Activated CD4-positive, alpha-beta T cell treated with anti-CD3 and anti-CD28 coated beads, Interleukin-2, amount 10 ng/mL, durations not matched to agents 7 days and 5 days (primary cell): ENCODE measurements at regions not wholly inside any gene's neighbourhood (a gene's known extent, or its start where the extent isn't known, plus 50 kb on each side); places are given as distances from the start of the nearest gene placed in this dataset.
"Not testable (repeated sequence)": the region's sequence is repeated elsewhere in the genome, so short reads cannot be mapped to it uniquely, and the experiment has no call there.

Experiments used
- CTCF ChIA-PET: fragments of 350-600 bp; sonication (Branson Sonifier 250); formaldehyde crosslinking; loops from one replicate; lab custom pipeline; 2021; ENCODE audit warnings: antibody characterized with exemption; lab: Charles Lee
- POLR2A ChIA-PET: fragments of 350-600 bp; sonication (Branson Sonifier 250); formaldehyde crosslinking; loops from one replicate; lab custom pipeline; 2021; ENCODE audit warnings: antibody characterized with exemption; lab: Charles Lee
- DNase-seq: peaks from one replicate; pipeline ENCODE4 v3.0.0-alpha.2; 2020
- H3K27ac Mint-ChIP-seq: one replicate; pipeline ENCODE4 v1.8.0; 2021; ENCODE audit warnings: mild to moderate bottlenecking, moderate library complexity, mixed read lengths
- H3K27me3 Mint-ChIP-seq: one replicate; pipeline ENCODE4 v1.8.0; 2021; ENCODE audit warnings: mixed read lengths
- H3K36me3 Mint-ChIP-seq: one replicate; pipeline ENCODE4 v1.8.0; 2021; ENCODE audit warnings: low read depth, mixed read lengths
- H3K4me1 Mint-ChIP-seq: one replicate; pipeline ENCODE4 v1.8.0; 2021; ENCODE audit warnings: mixed read lengths
- H3K4me3 Mint-ChIP-seq: one replicate; pipeline ENCODE4 v1.8.0; 2021; ENCODE audit warnings: mild to moderate bottlenecking, moderate library complexity, mixed read lengths
- H3K9me3 Mint-ChIP-seq: one replicate; pipeline ENCODE4 v1.8.0; 2021; ENCODE audit warnings: mixed read lengths

DNA sequence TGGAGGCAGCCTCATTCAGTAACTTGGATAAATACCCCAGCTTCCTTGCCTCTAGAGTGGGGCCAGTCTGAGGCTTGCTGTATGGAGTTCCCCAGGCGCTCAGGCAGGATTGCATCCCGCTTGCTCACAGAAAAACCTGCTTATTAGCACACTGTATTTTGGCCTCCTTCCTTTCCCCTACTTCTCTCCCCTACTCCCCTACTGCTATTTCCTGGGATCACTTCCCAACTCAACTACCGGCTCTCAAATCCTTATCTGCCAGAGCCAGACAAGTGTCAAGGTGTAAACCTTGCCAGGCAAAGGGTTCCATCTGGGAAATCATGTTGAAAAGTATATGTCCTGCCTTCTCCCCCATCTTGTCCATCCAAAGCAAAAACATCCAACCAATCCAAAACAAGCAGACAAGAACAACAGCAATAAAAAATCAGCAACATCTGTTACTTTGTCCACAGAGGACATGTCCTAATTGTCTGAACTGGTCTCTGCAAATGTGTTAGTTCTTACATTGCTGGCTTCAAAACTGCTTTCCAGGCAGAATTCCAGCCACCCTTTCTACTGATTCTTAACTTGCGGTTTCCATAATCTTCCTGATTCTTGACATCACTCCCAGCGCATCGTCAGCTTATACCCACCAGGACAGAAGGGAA is 164.1 kb upstream of the SEMA6A start:
- Mint-ChIP-seq H3K4me3 (no peak overlapping the region), H3K27me3 (no peaks in the 10 kb centered on the region), H3K36me3 (no peaks in the 10 kb centered on the region), H3K9me3 (peaks cover 3% of the 10 kb centered on the region), H3K4me1 (no peaks in the 10 kb centered on the region), H3K27ac (no peak overlapping the region)
- CTCF ChIA-PET: no interaction called here
- no peak for DNase-seq
- POLR2A ChIA-PET: no interaction called here

DNA sequence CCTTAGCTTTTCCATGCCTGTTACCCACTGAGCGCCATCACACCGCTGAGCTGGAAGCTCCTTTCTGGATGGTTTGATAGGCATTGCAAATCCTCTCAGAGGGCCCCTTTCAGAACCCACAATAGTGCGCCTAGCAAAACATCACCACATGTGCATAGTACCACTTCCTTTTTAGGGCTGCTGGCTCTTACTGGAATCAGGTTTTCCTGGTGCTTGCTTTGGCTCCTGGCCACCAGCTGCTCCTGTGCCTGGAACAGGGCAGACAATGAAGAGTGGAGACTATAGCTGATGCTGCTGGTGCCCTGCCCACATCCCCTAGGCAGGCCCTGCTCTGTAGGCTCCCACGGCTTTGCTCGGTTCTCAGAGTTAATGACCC is 163.6 kb upstream of the SEMA6A start:
- ChIA-PET POLR2A (no interaction called here), CTCF (no interaction called here)
- H3K27me3 Mint-ChIP-seq: no peaks in the 10 kb centered on the region
- no peaks in the 10 kb centered on the region for H3K4me1 Mint-ChIP-seq
- DNase-seq: no peak
- no peaks in the 10 kb centered on the region for H3K36me3 Mint-ChIP-seq
- no peak overlapping the region for H3K4me3 Mint-ChIP-seq
- no peak overlapping the region for H3K27ac Mint-ChIP-seq
- no peaks in the 10 kb centered on the region for H3K9me3 Mint-ChIP-seq

DNA sequence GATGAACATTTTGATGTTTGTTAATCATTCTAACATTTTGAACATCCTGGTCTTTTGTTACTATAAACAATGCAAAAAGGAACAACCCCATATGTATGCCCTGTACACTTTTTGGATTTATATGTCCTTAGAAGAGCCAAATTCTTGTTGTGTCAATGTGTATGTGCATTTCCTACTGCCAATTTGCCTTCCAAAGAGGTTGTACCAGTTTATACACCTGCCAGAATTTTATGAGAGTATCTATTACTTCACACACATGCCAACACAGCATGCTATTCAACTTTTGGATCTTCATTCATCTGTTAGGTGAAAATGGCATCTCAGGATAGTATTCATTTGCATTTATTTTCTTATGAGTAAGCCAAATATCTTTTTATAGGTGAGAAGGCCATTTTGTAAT is 162.0 kb upstream of the SEMA6A start:
- no peak for DNase-seq
- no peak overlapping the region for H3K27ac Mint-ChIP-seq
- no peaks in the 10 kb centered on the region for H3K9me3 Mint-ChIP-seq
- H3K27me3 Mint-ChIP-seq: no peaks in the 10 kb centered on the region
- no peak overlapping the region for H3K4me3 Mint-ChIP-seq
- CTCF ChIA-PET: interaction anchor here (0.6 kb wide), 1 partner anchor 45 kb away, joined by 4 read pairs; no protein-coding TSS in a partner anchor
- POLR2A ChIA-PET: no interaction called here
- no peaks in the 10 kb centered on the region for H3K36me3 Mint-ChIP-seq
- no peaks in the 10 kb centered on the region for H3K4me1 Mint-ChIP-seq

DNA sequence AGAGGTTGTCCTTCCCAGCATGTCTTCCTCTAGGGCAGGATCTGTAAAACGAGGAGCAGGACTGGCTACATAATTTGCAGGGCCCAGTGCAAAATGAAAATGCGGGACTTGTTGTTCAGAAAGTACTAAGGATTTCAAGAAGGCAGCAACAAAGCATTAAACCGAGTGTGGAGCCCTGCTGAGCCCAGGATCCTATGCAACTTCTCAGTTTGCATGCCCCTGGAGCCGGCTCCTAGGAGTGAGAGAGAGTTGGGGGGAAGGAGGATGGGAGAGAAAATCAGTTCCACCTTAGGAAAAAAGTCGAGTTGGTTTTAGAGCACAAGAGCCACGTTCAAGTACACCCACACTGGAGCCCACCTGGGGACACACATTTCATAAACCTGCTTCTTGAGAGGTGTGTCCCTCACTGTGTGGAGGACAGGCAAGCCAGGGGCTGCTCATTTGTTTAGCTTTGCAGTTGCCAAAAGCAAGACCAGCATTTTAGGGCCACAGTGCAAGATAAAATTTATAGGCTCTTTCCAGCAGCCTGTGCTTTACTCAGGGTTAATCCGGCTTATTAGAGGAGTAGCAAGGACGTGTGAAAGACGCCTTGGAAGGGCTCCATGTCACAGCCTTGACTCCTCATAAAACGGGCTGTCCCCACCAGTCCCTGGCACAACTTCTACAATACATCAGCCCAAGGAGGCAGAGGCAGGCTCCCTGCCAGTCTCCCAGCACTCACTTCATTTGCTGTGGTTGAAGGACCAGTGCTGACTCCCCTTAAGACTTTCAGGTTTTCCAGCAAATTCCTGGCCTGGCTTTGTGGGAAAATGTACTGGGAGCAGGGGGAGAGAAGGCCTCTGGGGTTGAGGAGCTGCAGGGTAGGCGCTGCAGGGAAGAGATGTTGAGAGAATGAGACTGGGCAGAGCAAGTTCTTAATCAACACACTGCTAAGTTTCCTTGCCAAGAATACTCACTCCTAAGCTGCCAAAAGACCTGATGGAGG is 159.7 kb upstream of the SEMA6A start:
- H3K4me3 Mint-ChIP-seq: no peak overlapping the region
- ChIA-PET POLR2A (no interaction called here), CTCF (no interaction called here)
- no peaks in the 10 kb centered on the region for H3K36me3 Mint-ChIP-seq
- DNase-seq: no peak
- H3K27ac Mint-ChIP-seq: no peak overlapping the region
- no peaks in the 10 kb centered on the region for H3K9me3 Mint-ChIP-seq
- H3K27me3 Mint-ChIP-seq: no peaks in the 10 kb centered on the region
- no peaks in the 10 kb centered on the region for H3K4me1 Mint-ChIP-seq

DNA sequence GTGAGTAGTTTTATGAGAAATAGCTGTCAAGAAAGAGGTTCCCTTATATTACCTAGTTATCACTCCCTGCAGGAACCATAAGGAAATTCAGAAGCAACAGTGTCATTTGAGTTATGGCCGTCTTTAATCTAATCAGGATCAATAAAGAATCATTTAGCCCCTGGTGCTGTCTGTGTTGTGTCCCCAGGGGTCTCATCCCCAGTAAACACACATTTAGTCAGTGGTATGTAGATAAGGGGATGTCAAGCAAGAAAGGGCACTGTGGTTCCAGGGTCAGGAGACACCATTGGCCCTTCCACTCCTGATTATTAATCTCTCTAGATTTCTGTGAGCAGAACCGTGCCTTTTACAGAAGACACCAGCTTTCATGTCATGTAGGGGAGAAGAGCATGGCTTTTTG is 158.0 kb upstream of the SEMA6A start:
- no peak overlapping the region for H3K4me3 Mint-ChIP-seq
- POLR2A ChIA-PET: no interaction called here
- no peaks in the 10 kb centered on the region for H3K9me3 Mint-ChIP-seq
- H3K27me3 Mint-ChIP-seq: no peaks in the 10 kb centered on the region
- H3K36me3 Mint-ChIP-seq: no peaks in the 10 kb centered on the region
- no peak for DNase-seq
- H3K4me1 Mint-ChIP-seq: no peaks in the 10 kb centered on the region
- no peak overlapping the region for H3K27ac Mint-ChIP-seq
- CTCF ChIA-PET: no interaction called here

DNA sequence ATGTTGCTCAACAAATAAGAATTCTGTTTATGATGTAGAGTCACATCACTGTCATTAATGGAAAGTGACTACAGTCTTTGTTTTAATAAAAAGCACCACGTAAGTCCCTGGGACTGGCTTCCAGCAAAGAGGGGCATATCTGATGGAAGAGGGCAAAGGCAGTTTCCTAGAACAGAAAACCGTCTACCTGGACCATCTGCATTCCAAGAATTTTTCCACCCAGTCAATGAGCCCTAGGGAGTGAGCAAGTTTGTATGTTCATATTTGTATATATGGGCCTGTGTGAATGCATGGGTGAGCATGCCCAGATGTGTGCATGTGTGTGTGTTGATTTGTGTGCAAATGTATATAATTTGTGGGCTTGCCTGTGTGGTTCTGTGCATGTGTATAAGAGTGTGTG is 156.8 kb upstream of the SEMA6A start:
- Mint-ChIP-seq H3K9me3 (no peaks in the 10 kb centered on the region), H3K27ac (no peak overlapping the region), H3K36me3 (no peaks in the 10 kb centered on the region), H3K4me1 (no peaks in the 10 kb centered on the region), H3K27me3 (no peaks in the 10 kb centered on the region), H3K4me3 (no peak overlapping the region)
- DNase-seq: no peak
- CTCF ChIA-PET: no interaction called here
- POLR2A ChIA-PET: no interaction called here

DNA sequence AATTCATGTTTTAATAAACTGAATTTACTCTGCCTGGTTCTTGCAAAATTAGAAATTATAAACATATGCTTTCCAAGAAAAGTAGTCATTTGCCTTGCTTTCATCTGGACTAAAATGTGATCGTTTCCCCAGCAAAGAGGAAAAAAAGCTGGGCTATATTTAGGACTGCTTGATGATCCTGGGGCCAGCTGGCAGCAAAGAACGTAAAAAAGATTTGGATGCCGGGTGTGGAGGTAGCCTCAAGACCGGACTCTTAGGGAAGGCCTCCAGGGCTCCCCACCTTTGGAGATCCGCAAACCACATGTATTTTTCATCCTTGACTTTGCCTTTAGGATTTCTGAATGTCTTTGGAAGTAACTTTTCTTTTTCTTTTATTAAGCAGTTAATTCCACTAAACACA is 156.1 kb upstream of the SEMA6A start:
- CTCF ChIA-PET: no interaction called here
- POLR2A ChIA-PET: no interaction called here
- Mint-ChIP-seq H3K27me3 (no peaks in the 10 kb centered on the region), H3K4me1 (no peaks in the 10 kb centered on the region), H3K9me3 (no peaks in the 10 kb centered on the region), H3K27ac (no peak overlapping the region), H3K36me3 (no peaks in the 10 kb centered on the region), H3K4me3 (no peak overlapping the region)
- no peak for DNase-seq

DNA sequence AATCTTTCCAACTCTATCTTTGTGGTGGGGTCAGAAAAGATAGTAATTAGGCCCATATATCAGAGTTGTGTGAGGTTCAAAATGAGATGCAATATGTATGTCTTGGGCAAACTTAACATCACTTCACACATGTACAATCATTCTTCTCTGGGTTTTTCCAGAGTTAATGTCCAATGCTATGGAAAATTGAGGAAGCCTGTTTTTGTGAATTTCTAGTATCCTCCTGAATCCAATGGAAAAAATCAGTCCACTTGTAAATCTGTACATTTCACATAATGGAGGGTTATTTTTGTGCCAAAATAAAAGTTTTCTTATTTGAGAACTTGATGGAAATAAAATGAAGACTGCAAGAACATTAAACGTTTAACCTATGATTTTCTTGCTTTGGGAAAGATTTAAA is 155.6 kb upstream of the SEMA6A start:
- H3K27ac Mint-ChIP-seq: no peak overlapping the region
- POLR2A ChIA-PET: no interaction called here
- CTCF ChIA-PET: no interaction called here
- H3K9me3 Mint-ChIP-seq: no peaks in the 10 kb centered on the region
- H3K27me3 Mint-ChIP-seq: no peaks in the 10 kb centered on the region
- no peak overlapping the region for H3K4me3 Mint-ChIP-seq
- H3K36me3 Mint-ChIP-seq: no peaks in the 10 kb centered on the region
- H3K4me1 Mint-ChIP-seq: no peaks in the 10 kb centered on the region
- DNase-seq: no peak

DNA sequence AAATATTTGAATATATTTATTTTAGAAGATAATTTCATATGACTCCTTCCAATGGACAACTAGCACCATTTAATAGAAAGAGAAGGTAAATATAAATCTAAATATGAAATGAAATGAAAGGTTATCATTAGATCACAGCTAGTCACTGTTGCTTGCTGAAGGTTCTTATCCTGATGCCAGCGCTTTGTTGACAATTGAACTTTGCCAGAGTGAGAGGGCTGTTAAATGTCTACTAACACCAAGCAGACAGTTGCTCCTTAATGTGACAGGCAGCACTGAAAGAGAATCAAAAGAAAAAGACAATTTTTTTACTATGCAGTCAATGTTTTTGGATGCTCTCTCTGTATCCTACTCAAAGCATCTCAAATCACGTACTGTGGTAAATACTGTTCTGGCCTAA is 152.6 kb upstream of the SEMA6A start:
- H3K9me3 Mint-ChIP-seq: no peaks in the 10 kb centered on the region
- H3K36me3 Mint-ChIP-seq: no peaks in the 10 kb centered on the region
- CTCF ChIA-PET: no interaction called here
- no peak overlapping the region for H3K27ac Mint-ChIP-seq
- H3K4me1 Mint-ChIP-seq: no peaks in the 10 kb centered on the region
- H3K27me3 Mint-ChIP-seq: no peaks in the 10 kb centered on the region
- DNase-seq: no peak
- H3K4me3 Mint-ChIP-seq: no peak overlapping the region
- POLR2A ChIA-PET: no interaction called here

DNA sequence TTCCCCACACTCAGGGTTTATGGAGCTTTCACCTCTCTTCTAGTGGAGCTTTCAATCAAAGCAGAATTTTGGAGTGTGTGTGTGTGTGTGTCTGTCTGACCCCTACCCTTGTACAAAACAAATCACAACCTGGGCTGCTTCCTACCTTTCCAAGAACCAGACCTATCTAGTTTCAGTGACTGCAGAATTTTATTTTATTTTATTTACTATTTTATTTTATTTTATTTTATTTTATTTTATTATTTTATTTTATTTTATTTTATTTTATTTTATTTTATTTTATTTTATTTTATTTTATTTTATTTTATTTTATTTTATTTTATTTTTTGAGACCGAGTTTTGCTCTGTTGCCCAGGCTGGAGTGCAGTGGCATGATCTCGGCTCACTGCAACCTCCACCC is 151.6 kb upstream of the SEMA6A start:
- CTCF ChIA-PET, H3K4me1 Mint-ChIP-seq, POLR2A ChIA-PET, H3K27me3 Mint-ChIP-seq, H3K27ac Mint-ChIP-seq, DNase-seq, H3K36me3 Mint-ChIP-seq, H3K4me3 Mint-ChIP-seq, H3K9me3 Mint-ChIP-seq: not testable (repeated sequence)

DNA sequence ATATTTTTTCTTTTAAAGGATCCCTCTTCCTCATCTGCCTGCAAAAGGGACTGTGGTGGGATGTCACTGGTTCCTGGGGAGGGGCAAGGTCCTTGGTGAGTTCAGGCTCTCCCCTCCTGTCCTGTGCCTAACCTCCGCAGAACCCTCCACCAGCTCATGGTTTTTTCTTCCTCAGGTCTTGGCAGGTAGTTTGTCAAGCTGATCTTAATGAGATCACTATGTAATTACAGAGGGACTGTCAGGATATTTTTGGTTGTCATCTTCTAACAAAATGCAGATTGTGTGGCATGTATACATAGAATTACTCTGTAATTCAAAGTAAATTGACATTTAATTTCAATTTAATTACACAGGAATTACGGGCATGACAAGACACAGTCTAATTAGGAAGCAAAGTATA is 150.3 kb upstream of the SEMA6A start:
- Mint-ChIP-seq H3K4me1 (no peaks in the 10 kb centered on the region), H3K4me3 (no peak overlapping the region), H3K36me3 (no peaks in the 10 kb centered on the region), H3K27ac (no peak overlapping the region), H3K9me3 (no peaks in the 10 kb centered on the region), H3K27me3 (no peaks in the 10 kb centered on the region)
- DNase-seq: no peak
- ChIA-PET POLR2A (no interaction called here), CTCF (no interaction called here)

DNA sequence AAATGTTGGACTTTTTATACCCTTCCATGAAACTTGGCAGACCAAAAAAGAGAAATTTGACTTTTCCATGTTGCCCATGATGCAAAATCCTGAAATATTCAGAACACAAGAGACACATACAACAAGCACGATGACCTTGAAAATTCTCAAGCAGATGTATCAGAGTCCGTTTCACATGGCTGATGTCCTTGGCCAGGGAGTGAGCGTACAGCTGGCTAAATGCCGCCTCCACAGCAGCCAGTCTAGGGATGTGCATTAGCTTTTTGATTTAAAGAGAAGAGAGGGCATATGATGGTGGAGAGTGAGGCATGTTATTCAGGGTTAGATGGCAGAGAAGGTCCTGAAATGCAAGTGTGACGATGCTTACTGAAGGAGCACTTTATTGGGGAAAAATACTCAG is 148.0 kb upstream of the SEMA6A start:
- Mint-ChIP-seq H3K27ac (no peak overlapping the region), H3K9me3 (no peaks in the 10 kb centered on the region), H3K27me3 (no peaks in the 10 kb centered on the region), H3K4me1 (no peaks in the 10 kb centered on the region), H3K36me3 (no peaks in the 10 kb centered on the region), H3K4me3 (no peak overlapping the region)
- CTCF ChIA-PET: no interaction called here
- POLR2A ChIA-PET: no interaction called here
- no peak for DNase-seq

DNA sequence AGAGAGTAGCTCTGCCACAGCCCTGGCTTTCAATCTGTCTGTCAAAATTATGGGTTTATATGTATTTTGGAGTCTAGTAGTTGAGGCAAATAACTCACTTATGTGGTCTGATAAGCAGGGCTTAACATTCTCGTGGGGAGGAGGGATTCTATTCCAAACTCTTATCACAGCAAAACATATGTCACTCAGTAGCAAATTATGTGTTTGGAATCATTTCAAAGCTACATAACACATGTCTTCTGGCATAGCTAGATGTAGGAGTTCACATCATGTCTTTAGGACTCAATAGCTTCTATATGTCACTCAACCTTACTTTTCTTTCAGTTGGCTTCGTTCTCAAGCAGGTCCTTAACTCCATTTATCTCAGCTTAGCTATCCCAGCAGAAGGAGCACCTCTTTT is 144.5 kb upstream of the SEMA6A start:
- H3K4me3 Mint-ChIP-seq: no peak overlapping the region
- no peak overlapping the region for H3K27ac Mint-ChIP-seq
- no peak for DNase-seq
- no peaks in the 10 kb centered on the region for H3K27me3 Mint-ChIP-seq
- H3K9me3 Mint-ChIP-seq: no peaks in the 10 kb centered on the region
- POLR2A ChIA-PET: no interaction called here
- CTCF ChIA-PET: no interaction called here
- no peaks in the 10 kb centered on the region for H3K36me3 Mint-ChIP-seq
- no peaks in the 10 kb centered on the region for H3K4me1 Mint-ChIP-seq
